H9 (cell line): ENCODE measurements at regions not wholly inside any gene's neighbourhood (a gene's known extent, or its start where the extent isn't known, plus 50 kb on each side); places are given as distances from the start of the nearest gene placed in this dataset.

Experiments
- DNase-seq: peaks from one replicate; pipeline ENCODE4 v3.0.0-alpha.2; 2017
- H2AFZ ChIP-seq: one replicate; pipeline ENCODE4 v1.6.1; 2013; ENCODE audit warnings: mild to moderate bottlenecking, low read length, control low read depth, moderate library complexity
- H2AK5ac ChIP-seq: 2 replicates; pipeline ENCODE4 v1.6.1; 2013; ENCODE audit warnings: low read length, control low read depth, mixed read lengths; ENCODE audit not compliant: insufficient read length
- H2BK120ac ChIP-seq: one replicate; pipeline ENCODE4 v1.6.1; 2013; ENCODE audit warnings: low read depth, mild to moderate bottlenecking, low read length, control low read depth, inconsistent platforms; ENCODE audit not compliant: poor library complexity, severe bottlenecking
- H2BK12ac ChIP-seq: 2 replicates; pipeline ENCODE4 v1.6.1; 2013; ENCODE audit warnings: low read length, control low read depth, mixed read lengths, low read depth; ENCODE audit not compliant: insufficient read length
- H2BK15ac ChIP-seq: 2 replicates; pipeline ENCODE4 v1.6.1; 2013; ENCODE audit warnings: low read depth, low read length, control low read depth
- H2BK20ac ChIP-seq: one replicate; pipeline ENCODE4 v1.6.1; 2013; ENCODE audit warnings: low read depth, mild to moderate bottlenecking, low read length, control low read depth, inconsistent platforms; ENCODE audit not compliant: poor library complexity, severe bottlenecking
- H2BK5ac ChIP-seq: 2 replicates; pipeline ENCODE4 v1.6.1; 2013; ENCODE audit warnings: low read length, control low read depth, mixed read lengths; ENCODE audit not compliant: insufficient read length
- H3K14ac ChIP-seq: 2 replicates; pipeline ENCODE4 v1.6.1; 2013; ENCODE audit warnings: low read length, control low read depth; ENCODE audit not compliant: insufficient read depth
- H3K18ac ChIP-seq: 2 replicates; pipeline ENCODE4 v1.6.1; 2013; ENCODE audit warnings: low read depth, mild to moderate bottlenecking, mixed read lengths, low read length, control low read depth; ENCODE audit not compliant: insufficient read length
- H3K23ac ChIP-seq: 2 replicates; pipeline ENCODE4 v1.6.1; 2013; ENCODE audit warnings: low read length, control low read depth, mixed read lengths, low read depth; ENCODE audit not compliant: insufficient read length
- H3K23me2 ChIP-seq: 2 replicates; pipeline ENCODE4 v1.6.1; 2013; ENCODE audit warnings: low read depth, mild to moderate bottlenecking, mixed read lengths, low read length, control low read depth; ENCODE audit not compliant: insufficient read length, poor library complexity, severe bottlenecking
- H3K27ac ChIP-seq: 2 replicates; pipeline ENCODE4 v1.5.1; 2013; ENCODE audit warnings: low read length, control low read depth, mixed read lengths, low read depth; ENCODE audit not compliant: insufficient read length
- H3K27me3 ChIP-seq: 2 replicates; pipeline ENCODE4 v1.6.1; 2013; ENCODE audit warnings: low read length, control low read depth, inconsistent platforms; ENCODE audit not compliant: insufficient read depth
- H3K4ac ChIP-seq: 2 replicates; pipeline ENCODE4 v1.6.1; 2013; ENCODE audit warnings: low read depth, mild to moderate bottlenecking, control low read depth, inconsistent platforms, low read length, moderate library complexity
- H3K4me1 ChIP-seq: 2 replicates; pipeline ENCODE4 v1.6.1; 2013; ENCODE audit warnings: low read length, control low read depth, inconsistent platforms; ENCODE audit not compliant: insufficient read depth
- H3K4me2 ChIP-seq: 2 replicates; pipeline ENCODE4 v1.6.1; 2013; ENCODE audit warnings: low read length, control low read depth, mixed read lengths; ENCODE audit not compliant: insufficient read length, insufficient read depth
- H3K56ac ChIP-seq: 2 replicates; pipeline ENCODE4 v1.6.1; 2013; ENCODE audit warnings: low read depth, mild to moderate bottlenecking, mixed read lengths, low read length, control low read depth; ENCODE audit not compliant: insufficient read length
- H3K79me1 ChIP-seq: 2 replicates; pipeline ENCODE4 v1.6.1; 2013; ENCODE audit warnings: low read depth, mild to moderate bottlenecking, moderate library complexity, low read length, control low read depth, inconsistent platforms; ENCODE audit not compliant: insufficient read depth, poor library complexity, severe bottlenecking
- H3K79me2 ChIP-seq: 2 replicates; pipeline ENCODE4 v1.6.1; 2013; ENCODE audit warnings: low read length, control low read depth, inconsistent platforms; ENCODE audit not compliant: insufficient read depth
- H3K9ac ChIP-seq: 2 replicates; pipeline ENCODE4 v1.6.1; 2013; ENCODE audit warnings: low read length, control low read depth, mixed read lengths; ENCODE audit not compliant: insufficient read length; ENCODE audit errors: extremely low read depth
- H3K9me3 ChIP-seq: one replicate; pipeline ENCODE4 v1.6.1; 2013; ENCODE audit warnings: low read depth, low read length, inconsistent platforms; ENCODE audit not compliant: control insufficient read depth
- H3T11ph ChIP-seq: one replicate; pipeline ENCODE4 v1.6.1; 2013; ENCODE audit warnings: mild to moderate bottlenecking, low read length, control low read depth, inconsistent platforms
- H4K20me1 ChIP-seq: one replicate; pipeline ENCODE4 v1.6.1; 2013; ENCODE audit not compliant: control insufficient read depth, insufficient read length, insufficient read depth
- H4K5ac ChIP-seq: 2 replicates; pipeline ENCODE4 v1.6.1; 2013; ENCODE audit warnings: low read depth, mild to moderate bottlenecking, mixed read lengths, low read length, control low read depth; ENCODE audit not compliant: insufficient read length
- H4K8ac ChIP-seq: replicated peaks from 2 replicates; pipeline ENCODE4 v1.6.1; 2013; ENCODE audit warnings: low read length, control low read depth, mixed read lengths, low read depth; ENCODE audit not compliant: insufficient read length
- H4K91ac ChIP-seq: 2 replicates; pipeline ENCODE4 v1.6.1; 2013; ENCODE audit warnings: low read depth, mild to moderate bottlenecking, moderate library complexity, mixed read lengths, low read length, control low read depth; ENCODE audit not compliant: insufficient read length
- H3K27ac Mint-ChIP-seq, 3 experiments: 2 replicates in 2 of 3; 3 replicates in 1 of 3; pipeline ENCODE4 v1.8.0; 2020 to 2021; ENCODE audit warnings: mixed read lengths in 3 of 3, mild to moderate bottlenecking in 1 of 3, moderate library complexity in 1 of 3
- H3K27me3 Mint-ChIP-seq: 2 replicates; pipeline ENCODE4 v1.8.0; 2021; ENCODE audit warnings: low read depth, mild to moderate bottlenecking, moderate library complexity, mixed read lengths
- H3K36me3 Mint-ChIP-seq, 3 experiments: 2 replicates in 2 of 3; 3 replicates in 1 of 3; pipeline ENCODE4 v1.8.0; 2020 to 2021; ENCODE audit warnings: low read depth in 3 of 3, mixed read lengths in 3 of 3; ENCODE audit not compliant: insufficient read depth in 1 of 3
- H3K4me1 Mint-ChIP-seq, 2 experiments: 2 replicates each; pipeline ENCODE4 v1.8.0; 2020; ENCODE audit warnings: mixed read lengths in 2 of 2
- H3K4me3 Mint-ChIP-seq, 2 experiments: 2 replicates in 1 of 2; 3 replicates in 1 of 2; pipeline ENCODE4 v1.8.0; 2020 to 2021; ENCODE audit warnings: mild to moderate bottlenecking in 2 of 2, mixed read lengths in 2 of 2, moderate library complexity in 1 of 2
- H3K9me3 Mint-ChIP-seq, 2 experiments: 2 replicates in 1 of 2; 3 replicates in 1 of 2; pipeline ENCODE4 v1.8.0; 2020; ENCODE audit warnings: mild to moderate bottlenecking in 2 of 2, mixed read lengths in 2 of 2, moderate library complexity in 1 of 2
- WGBS: extraction: QIAGEN DNeasy Blood & Tissue Kit; methylation state at CpG from one replicate; pipeline ENCODE4 v1.1.7; 2013; ENCODE audit warnings: missing lambda C conversion rate, low lambda C conversion rate, mixed read lengths; ENCODE audit not compliant: insufficient read length; ENCODE audit errors: extremely low coverage; 5-methylcytosine and 5-hydroxymethylcytosine counted together
- TF ChIP-seq, protein P1 (sequence below): fragments of 200-600 bp; sonication (generic); conservative IDR thresholded peaks from 3 replicates; pipeline ENCODE4 v1.8.0; 2021; ENCODE audit warnings: antibody characterized with exemption, mild to moderate bottlenecking

- H3K27ac ChIP-seq = no peak overlapping the region
- no peaks in the 10 kb centered on the region for H3K79me2 ChIP-seq
- H3K4me2 ChIP-seq = no peak overlapping the region
- no peak overlapping the region for H3T11ph ChIP-seq
- H3K27ac Mint-ChIP-seq = 0 out of 7 replicates have a peak overlapping the region, but pooled peaks of 1 of the 3 experiments have one; percentile 1
- no peak overlapping the region for H2BK5ac ChIP-seq
- H3K27me3 Mint-ChIP-seq = no peaks in the 10 kb centered on the region
- H3K4me3 Mint-ChIP-seq = no peak overlapping the region
- no peak overlapping the region for H4K91ac ChIP-seq
- DNase-seq = no peak
- no peak overlapping the region for H2BK120ac ChIP-seq
- no peaks in the 10 kb centered on the region for H3K79me1 ChIP-seq
- peaks cover 12 to 19% of the 10 kb centered on the region in 2 experiments for H3K4me1 Mint-ChIP-seq
- no peak overlapping the region for H4K5ac ChIP-seq
- TF ChIP-seq, protein P1, sequence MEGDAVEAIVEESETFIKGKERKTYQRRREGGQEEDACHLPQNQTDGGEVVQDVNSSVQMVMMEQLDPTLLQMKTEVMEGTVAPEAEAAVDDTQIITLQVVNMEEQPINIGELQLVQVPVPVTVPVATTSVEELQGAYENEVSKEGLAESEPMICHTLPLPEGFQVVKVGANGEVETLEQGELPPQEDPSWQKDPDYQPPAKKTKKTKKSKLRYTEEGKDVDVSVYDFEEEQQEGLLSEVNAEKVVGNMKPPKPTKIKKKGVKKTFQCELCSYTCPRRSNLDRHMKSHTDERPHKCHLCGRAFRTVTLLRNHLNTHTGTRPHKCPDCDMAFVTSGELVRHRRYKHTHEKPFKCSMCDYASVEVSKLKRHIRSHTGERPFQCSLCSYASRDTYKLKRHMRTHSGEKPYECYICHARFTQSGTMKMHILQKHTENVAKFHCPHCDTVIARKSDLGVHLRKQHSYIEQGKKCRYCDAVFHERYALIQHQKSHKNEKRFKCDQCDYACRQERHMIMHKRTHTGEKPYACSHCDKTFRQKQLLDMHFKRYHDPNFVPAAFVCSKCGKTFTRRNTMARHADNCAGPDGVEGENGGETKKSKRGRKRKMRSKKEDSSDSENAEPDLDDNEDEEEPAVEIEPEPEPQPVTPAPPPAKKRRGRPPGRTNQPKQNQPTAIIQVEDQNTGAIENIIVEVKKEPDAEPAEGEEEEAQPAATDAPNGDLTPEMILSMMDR = no peak
- no peaks in the 10 kb centered on the region for H3K9me3 ChIP-seq
- no peak overlapping the region for H3K18ac ChIP-seq
- H3K27me3 ChIP-seq = no peaks in the 10 kb centered on the region
- H3K14ac ChIP-seq = no peak overlapping the region
- H2BK20ac ChIP-seq = no peak overlapping the region
- no CpG with 5 or more reads among the region's 1 CpG for WGBS
- H3K4ac ChIP-seq = no peak overlapping the region
- H3K56ac ChIP-seq = no peak overlapping the region
- peaks cover 5 to 7% of the 10 kb centered on the region in 2 experiments; a peak in 2 of 5 replicates for H3K9me3 Mint-ChIP-seq
- H2AK5ac ChIP-seq = no peak overlapping the region
- H3K23me2 ChIP-seq = no peaks in the 10 kb centered on the region
- no peaks in the 10 kb centered on the region for H4K20me1 ChIP-seq
- no peak overlapping the region for H2BK15ac ChIP-seq
- H2AFZ ChIP-seq = no peak overlapping the region
- H4K8ac ChIP-seq = no peak overlapping the region
- H3K4me1 ChIP-seq = no peaks in the 10 kb centered on the region; the same call in 1 of the 2 replicates
- no peak overlapping the region for H2BK12ac ChIP-seq
- H3K36me3 Mint-ChIP-seq = peaks cover 0 to 2% (median 0%) of the 10 kb centered on the region in 3 experiments; a peak in 1 of 7 replicates
- H3K9ac ChIP-seq = no peak overlapping the region
- no peak overlapping the region for H3K23ac ChIP-seq
These were observed 280.4 kb downstream of the KLF13 start for GRCh38 chr15:31606931-31607497.
